A549 (cell line): ENCODE measurements at regions not wholly inside any gene's neighbourhood (a gene's known extent, or its start where the extent isn't known, plus 50 kb on each side); places are given as distances from the start of the nearest gene placed in this dataset.
"Not testable (repeated sequence)": the region's sequence is repeated elsewhere in the genome, so short reads cannot be mapped to it uniquely, and the experiment has no call there.

ENCODE experiments used
- CEBPB ChIP-seq, 2 experiments: fragments of >200 bp in 1 of 2; sonication (Bioruptor Twin) in 1 of 2; formaldehyde crosslinking in 1 of 2; IDR thresholded peaks; 2 replicates each; pipeline ENCODE4 v1.6.1; 2012 to 2016
- MAZ ChIP-seq: fragments of 150-350 bp; IDR thresholded peaks from 2 replicates; pipeline ENCODE4 v1.6.1; 2014; ENCODE audit warnings: antibody characterized with exemption, low read depth, low read length, borderline replicate concordance
- PHF8 ChIP-seq: fragments of 200-600 bp; sonication (generic); IDR thresholded peaks from 2 replicates; pipeline ENCODE4 v1.6.1; 2016; ENCODE audit warnings: low read depth, mild to moderate bottlenecking, antibody characterized with exemption, moderate library complexity, borderline replicate concordance
- RNF2 ChIP-seq: fragments of 200-600 bp; sonication (generic); IDR thresholded peaks from 2 replicates; pipeline ENCODE4 v1.6.1; 2016; ENCODE audit warnings: low read depth, mild to moderate bottlenecking, antibody characterized with exemption, moderate library complexity, borderline replicate concordance
- TF ChIP-seq, protein P1 (sequence below): fragments of >200 bp; sonication (Bioruptor Twin); formaldehyde crosslinking; IDR thresholded peaks from 3 replicates; pipeline ENCODE4 v1.5.1; 2016
- TF ChIP-seq, protein P2 (sequence below): IDR thresholded peaks from 2 replicates; pipeline ENCODE4 v1.6.1; 2012

DNA sequence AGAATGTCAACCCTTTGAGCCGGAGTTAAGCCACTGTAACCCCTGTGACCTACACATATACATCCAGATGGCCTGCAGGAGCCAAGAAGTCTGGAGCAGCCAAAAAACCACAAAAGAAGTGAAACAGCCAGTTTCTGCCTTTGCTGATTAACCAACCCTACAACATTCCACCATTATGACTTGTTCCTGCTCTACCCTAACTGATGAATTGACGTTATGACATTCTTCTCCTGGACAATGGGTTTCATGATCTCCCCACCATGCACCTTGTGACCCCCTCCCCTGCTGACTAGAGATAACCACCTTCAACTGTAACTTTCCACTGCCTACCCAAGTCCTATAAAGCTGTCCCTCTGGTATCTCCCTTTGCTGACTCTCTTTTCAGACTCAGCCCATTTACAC, 216.3 kb upstream of the DUSP10 start:
- TF ChIP-seq, protein P1, sequence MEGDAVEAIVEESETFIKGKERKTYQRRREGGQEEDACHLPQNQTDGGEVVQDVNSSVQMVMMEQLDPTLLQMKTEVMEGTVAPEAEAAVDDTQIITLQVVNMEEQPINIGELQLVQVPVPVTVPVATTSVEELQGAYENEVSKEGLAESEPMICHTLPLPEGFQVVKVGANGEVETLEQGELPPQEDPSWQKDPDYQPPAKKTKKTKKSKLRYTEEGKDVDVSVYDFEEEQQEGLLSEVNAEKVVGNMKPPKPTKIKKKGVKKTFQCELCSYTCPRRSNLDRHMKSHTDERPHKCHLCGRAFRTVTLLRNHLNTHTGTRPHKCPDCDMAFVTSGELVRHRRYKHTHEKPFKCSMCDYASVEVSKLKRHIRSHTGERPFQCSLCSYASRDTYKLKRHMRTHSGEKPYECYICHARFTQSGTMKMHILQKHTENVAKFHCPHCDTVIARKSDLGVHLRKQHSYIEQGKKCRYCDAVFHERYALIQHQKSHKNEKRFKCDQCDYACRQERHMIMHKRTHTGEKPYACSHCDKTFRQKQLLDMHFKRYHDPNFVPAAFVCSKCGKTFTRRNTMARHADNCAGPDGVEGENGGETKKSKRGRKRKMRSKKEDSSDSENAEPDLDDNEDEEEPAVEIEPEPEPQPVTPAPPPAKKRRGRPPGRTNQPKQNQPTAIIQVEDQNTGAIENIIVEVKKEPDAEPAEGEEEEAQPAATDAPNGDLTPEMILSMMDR: not testable (repeated sequence)
- TF ChIP-seq PHF8; RNF2; CEBPB (IDR thresholded peaks at IDR 0.05); MAZ: not testable (repeated sequence)
- TF ChIP-seq, protein P2, sequence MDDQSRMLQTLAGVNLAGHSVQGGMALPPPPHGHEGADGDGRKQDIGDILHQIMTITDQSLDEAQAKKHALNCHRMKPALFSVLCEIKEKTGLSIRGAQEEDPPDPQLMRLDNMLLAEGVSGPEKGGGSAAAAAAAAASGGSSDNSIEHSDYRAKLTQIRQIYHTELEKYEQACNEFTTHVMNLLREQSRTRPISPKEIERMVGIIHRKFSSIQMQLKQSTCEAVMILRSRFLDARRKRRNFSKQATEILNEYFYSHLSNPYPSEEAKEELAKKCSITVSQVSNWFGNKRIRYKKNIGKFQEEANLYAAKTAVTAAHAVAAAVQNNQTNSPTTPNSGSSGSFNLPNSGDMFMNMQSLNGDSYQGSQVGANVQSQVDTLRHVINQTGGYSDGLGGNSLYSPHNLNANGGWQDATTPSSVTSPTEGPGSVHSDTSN: not testable (repeated sequence)
